ENCODE measurements at regions not wholly inside any gene's neighbourhood (a gene's known extent, or its start where the extent isn't known, plus 50 kb on each side); places are given as distances from the start of the nearest gene placed in this dataset.

DNA sequence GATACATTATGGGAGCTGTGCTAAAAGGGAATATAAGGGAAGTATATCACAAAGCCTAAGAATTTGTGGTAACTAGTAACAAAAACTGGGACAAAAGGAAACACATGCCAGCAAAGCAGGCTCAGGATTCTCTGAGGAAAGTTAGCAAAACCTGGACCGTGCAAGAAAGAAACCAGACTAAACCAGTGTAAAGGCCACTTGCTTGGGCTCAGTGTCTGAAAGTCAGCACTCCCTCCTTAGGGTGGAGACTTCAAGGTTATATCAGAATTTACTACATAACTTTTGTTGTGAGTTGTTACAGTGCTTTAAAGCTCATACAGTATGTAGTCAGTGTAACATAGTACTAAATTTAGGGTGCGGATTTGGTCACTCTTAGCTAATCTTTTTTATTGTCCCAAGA, 269.9 kb upstream of the GADL1 start:
- Histone ChIP-seq H3K4ac (ENCODE audit: low read depth, low read length) (no peak overlapping the region), H3K56ac (ENCODE audit: extremely low read depth, insufficient read depth, low read length) (no peak overlapping the region), H2BK15ac (ENCODE audit: low read depth, low read length) (no peak overlapping the region), H3K27ac (ENCODE audit: insufficient read depth, low read length) (no peak overlapping the region), H3K4me2 (ENCODE audit: low read depth, low read length) (no peak overlapping the region), H3K18ac (ENCODE audit: low read depth, low read length) (peak overlapping the region; percentile 73; the same call in 1 of the 2 replicates), H3K36me3 (ENCODE audit: control insufficient read depth, insufficient read depth, low read length) (no peaks in the 10 kb centered on the region), H3K23ac (ENCODE audit: low read depth, low read length) (no peak overlapping the region), H3K4me3 (ENCODE audit: insufficient read depth, low read depth, low read length) (no peak overlapping the region), H4K91ac (ENCODE audit: insufficient read depth, low read depth, low read length) (no peak overlapping the region), H3K9me3 (ENCODE audit: control insufficient read depth, insufficient read depth, low read length) (no peaks in the 10 kb centered on the region), H2BK120ac (ENCODE audit: low read depth, low read length) (no peak overlapping the region), H4K8ac (ENCODE audit: low read depth in 2 of 2, low read length in 2 of 2) (no peak overlapping the region), H2BK20ac (ENCODE audit: low read depth, low read length) (no peak overlapping the region), H3K14ac (replicated peaks; ENCODE audit: low read depth, low read length) (no peak overlapping the region), H2AK5ac (ENCODE audit: low read depth, low read length) (no peak overlapping the region), H4K5ac (ENCODE audit: low read depth, low read length) (peak overlapping the region; percentile 44), H3K9ac (ENCODE audit: low read depth, low read length) (no peak overlapping the region), H2BK5ac (ENCODE audit: low read depth, low read length, poor library complexity, severe bottlenecking) (no peak overlapping the region), H3K27me3 (ENCODE audit: control insufficient read depth, insufficient read depth, low read length) (no peaks in the 10 kb centered on the region), H3K9me1 (ENCODE audit: insufficient read depth, low read length) (no peaks in the 10 kb centered on the region), H2AFZ (replicated peaks; ENCODE audit: low read length, poor library complexity) (no peak overlapping the region), H3K4me1 (ENCODE audit: control insufficient read depth, insufficient read depth, low read length) (peaks cover 11% of the 10 kb centered on the region), H3K79me1 (ENCODE audit: low read depth in 1 of 2, low read length in 2 of 2) (no peaks in the 10 kb centered on the region), H4K20me1 (ENCODE audit: insufficient read depth, low read length) (no peaks in the 10 kb centered on the region), H2AK9ac (replicated peaks; ENCODE audit: low read depth, low read length, poor library complexity) (no peak overlapping the region)
- BruUV-seq (replicated peaks), result no TSS peak
- intact Hi-C loops (cut with micrococcal nuclease), result loop anchor here (10.0 kb wide), 2 partner anchors 60 to 600 kb away; no protein-coding TSS in a partner anchor
- in situ Hi-C loops (cut with MboI; ENCODE audit: low sequenced_read_pairs), result no loop called here
- CTCF ChIA-PET, result no interaction called here
- ATAC-seq (ENCODE audit: low read depth) (no peak), DNase-seq (no peak)
- no peak for TF ChIP-seq SMC3 (IDR thresholded peaks at IDR 0.05; ENCODE audit: low read depth, low read length)
- no peak for TF ChIP-seq RFX5 (IDR thresholded peaks at IDR 0.05; ENCODE audit: low read depth, low read length)
- no peak for TF ChIP-seq CEBPB (IDR thresholded peaks at IDR 0.05; ENCODE audit: low read depth, low read length)
- TF ChIP-seq, protein P1, sequence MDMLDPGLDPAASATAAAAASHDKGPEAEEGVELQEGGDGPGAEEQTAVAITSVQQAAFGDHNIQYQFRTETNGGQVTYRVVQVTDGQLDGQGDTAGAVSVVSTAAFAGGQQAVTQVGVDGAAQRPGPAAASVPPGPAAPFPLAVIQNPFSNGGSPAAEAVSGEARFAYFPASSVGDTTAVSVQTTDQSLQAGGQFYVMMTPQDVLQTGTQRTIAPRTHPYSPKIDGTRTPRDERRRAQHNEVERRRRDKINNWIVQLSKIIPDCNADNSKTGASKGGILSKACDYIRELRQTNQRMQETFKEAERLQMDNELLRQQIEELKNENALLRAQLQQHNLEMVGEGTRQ (IDR thresholded peaks at IDR 0.05; ENCODE audit: low read depth, low read length), result no peak
- no peak for TF ChIP-seq MAZ (IDR thresholded peaks at IDR 0.05; ENCODE audit: borderline replicate concordance, low read depth, low read length)
- no peak for TF ChIP-seq RAD21 (IDR thresholded peaks at IDR 0.05; ENCODE audit: low read length)
- TF ChIP-seq ELK1 (IDR thresholded peaks at IDR 0.05; ENCODE audit: borderline replicate concordance, low read depth, low read length), result no peak
- no peak for TF ChIP-seq BHLHE40 (IDR thresholded peaks at IDR 0.05; ENCODE audit: low read depth, low read length)
- TF ChIP-seq MAFK (IDR thresholded peaks at IDR 0.05; ENCODE audit: low read depth, low read length), result no peak
- no peak for TF ChIP-seq RCOR1 (IDR thresholded peaks at IDR 0.05; ENCODE audit: insufficient replicate concordance, low read length)
- TF ChIP-seq FOS (IDR thresholded peaks at IDR 0.05; ENCODE audit: low read depth, low read length), result no peak
- TF ChIP-seq CTCF (conservative IDR thresholded peaks at IDR 0.05; ENCODE audit: low read depth, low read length), result no peak
- TF ChIP-seq CHD1 (IDR thresholded peaks at IDR 0.05; ENCODE audit: low read depth, low read length), result no peak
- no peak for TF ChIP-seq NFE2L2 (IDR thresholded peaks at IDR 0.05; ENCODE audit: low read depth, low read length)
- no peak for TF ChIP-seq MXI1 (IDR thresholded peaks at IDR 0.05; ENCODE audit: borderline replicate concordance, low read depth, low read length)
- POLR2A ChIA-PET (ENCODE audit: unreplicated experiment), result no interaction called here
- no CpG with 5 or more reads among the region's 2 CpGs for WGBS, 2 experiments (ENCODE audit: extremely low coverage in 2 of 2, insufficient read length in 1 of 2)
- dilution Hi-C loops (cut with HindIII; ENCODE audit: low sequenced_read_pairs, unreplicated experiment), result no loop called here

Data from IMR-90 (cell line).